Naive thymus-derived CD8-positive, alpha-beta T cell (primary cell): ENCODE measurements at regions not wholly inside any gene's neighbourhood (a gene's known extent, or its start where the extent isn't known, plus 50 kb on each side); places are given as distances from the start of the nearest gene placed in this dataset.

Experiments
- ATAC-seq, 2 donors: fragments of 150-1000 bp; cut with Tn5 transposase in 1 of 2; sonication (Bioruptor Pico), chemical (Tn5 transposase) in 1 of 2; 1 replicate in 1 of 2; 2 replicates in 1 of 2; pipeline ENCODE4 v1.10.0; 2021; ENCODE audit warnings: mild to moderate bottlenecking in 2 of 2, moderate library complexity in 2 of 2
- POLR2A ChIA-PET: fragments of 350-600 bp; sonication (Branson Sonifier 250); formaldehyde crosslinking; loops from one replicate; lab custom pipeline; 2021; ENCODE audit warnings: antibody characterized with exemption; lab: Charles Lee
- DNase-seq, 10 donors: peaks; one replicate each; pipeline versions ENCODE4 v3.0.0 to v3.0.0-alpha.2; 2020 to 2022
- H3K27ac Mint-ChIP-seq, 10 donors: one replicate each; pipeline ENCODE4 v1.8.0; 2020 to 2022; ENCODE audit warnings: mild to moderate bottlenecking in 10 of 10, mixed read lengths in 10 of 10, moderate library complexity in 4 of 10, inconsistent platforms in 1 of 10
- H3K27me3 Mint-ChIP-seq, 5 donors: one replicate each; pipeline ENCODE4 v1.8.0; 2021 to 2022; ENCODE audit warnings: mixed read lengths in 5 of 5
- H3K36me3 Mint-ChIP-seq, 3 donors: one replicate each; pipeline ENCODE4 v1.8.0; 2020 to 2022; ENCODE audit warnings: mixed read lengths in 3 of 3, mild to moderate bottlenecking in 2 of 3, inconsistent platforms in 1 of 3
- H3K4me1 Mint-ChIP-seq, 4 donors: one replicate each; pipeline ENCODE4 v1.8.0; 2021 to 2022; ENCODE audit warnings: mixed read lengths in 4 of 4
- H3K4me3 Mint-ChIP-seq, 10 donors: one replicate each; pipeline ENCODE4 v1.8.0; 2020 to 2022; ENCODE audit warnings: mild to moderate bottlenecking in 10 of 10, mixed read lengths in 10 of 10, moderate library complexity in 6 of 10, inconsistent platforms in 1 of 10
- H3K9me3 Mint-ChIP-seq, 9 donors: one replicate each; pipeline ENCODE4 v1.8.0; 2020 to 2022; ENCODE audit warnings: mixed read lengths in 9 of 9, mild to moderate bottlenecking in 3 of 9, inconsistent platforms in 1 of 9, moderate library complexity in 1 of 9

GRCh38 chr18:22550366-22550765, 132.7 kb upstream of the CTAGE1 start:
- H3K4me1 Mint-ChIP-seq, result no peaks in the 10 kb centered on the region
- H3K9me3 Mint-ChIP-seq, result peaks cover 0 to 2% (median 0%) of the 10 kb centered on the region in 9 donors
- H3K4me3 Mint-ChIP-seq, result no peak overlapping the region
- no peaks in the 10 kb centered on the region for H3K36me3 Mint-ChIP-seq
- POLR2A ChIA-PET, result no interaction called here
- DNase-seq, result no peak
- H3K27ac Mint-ChIP-seq, result no peak overlapping the region
- ATAC-seq, result no peak
- H3K27me3 Mint-ChIP-seq, result peaks cover 0 to 5% (median 2%) of the 10 kb centered on the region in 5 donors

GRCh38 chr18:22550861-22551260, 133.1 kb upstream of the CTAGE1 start:
- Mint-ChIP-seq H3K27me3 (peaks cover 0 to 5% (median 2%) of the 10 kb centered on the region in 5 donors), H3K36me3 (no peaks in the 10 kb centered on the region), H3K4me3 (no peak overlapping the region), H3K4me1 (no peaks in the 10 kb centered on the region), H3K27ac (no peak overlapping the region), H3K9me3 (peaks cover 0 to 2% (median 0%) of the 10 kb centered on the region in 9 donors)
- POLR2A ChIA-PET, result no interaction called here
- no peak for ATAC-seq
- no peak for DNase-seq

DNA sequence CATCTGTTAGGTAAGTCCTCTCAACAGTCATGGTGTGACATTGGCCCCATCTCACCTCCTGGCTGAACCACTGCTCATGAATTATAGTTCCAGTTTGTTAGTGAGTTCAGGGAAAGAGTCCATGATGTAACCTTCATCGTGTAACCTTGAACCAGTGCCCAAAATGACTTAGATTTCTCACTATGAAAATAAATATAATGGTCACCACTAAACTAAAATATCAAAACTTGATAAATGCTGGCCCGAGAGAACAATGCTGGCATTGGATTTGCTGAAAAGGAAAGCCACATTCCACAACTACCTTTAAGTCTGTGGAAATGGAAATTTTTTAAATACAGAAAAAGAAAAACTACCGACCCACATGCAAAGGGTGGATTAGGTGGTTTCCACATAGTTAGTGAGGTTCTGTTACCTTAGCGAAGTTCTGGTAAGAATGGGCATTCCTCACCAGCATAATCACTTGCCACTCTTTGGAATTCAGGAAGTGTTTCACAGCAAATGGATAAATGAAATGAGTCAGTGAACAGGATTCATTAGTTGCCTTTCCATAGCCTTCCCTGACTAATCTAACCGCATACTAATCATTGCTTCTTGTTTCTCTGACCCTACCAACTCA, 133.9 kb upstream of the CTAGE1 start:
- ATAC-seq (no peak), DNase-seq (no peak)
- POLR2A ChIA-PET, result no interaction called here
- Mint-ChIP-seq H3K4me1 (no peaks in the 10 kb centered on the region), H3K27me3 (peaks cover 2 to 8% (median 6%) of the 10 kb centered on the region in 5 donors), H3K9me3 (peaks cover 0 to 2% (median 0%) of the 10 kb centered on the region in 9 donors), H3K36me3 (no peaks in the 10 kb centered on the region), H3K27ac (no peak overlapping the region), H3K4me3 (no peak overlapping the region)

- ATAC-seq (no peak), DNase-seq (no peak)
- Mint-ChIP-seq H3K36me3 (no peaks in the 10 kb centered on the region), H3K27ac (no peak overlapping the region), H3K9me3 (peaks cover 0 to 2% (median 0%) of the 10 kb centered on the region in 9 donors), H3K27me3 (peaks cover 5 to 14% (median 12%) of the 10 kb centered on the region in 5 donors), H3K4me3 (no peak overlapping the region), H3K4me1 (no peaks in the 10 kb centered on the region)
- POLR2A ChIA-PET, result no interaction called here
Observed at GRCh38 chr18:22552254-22552653, 134.5 kb upstream of the CTAGE1 start.

DNA sequence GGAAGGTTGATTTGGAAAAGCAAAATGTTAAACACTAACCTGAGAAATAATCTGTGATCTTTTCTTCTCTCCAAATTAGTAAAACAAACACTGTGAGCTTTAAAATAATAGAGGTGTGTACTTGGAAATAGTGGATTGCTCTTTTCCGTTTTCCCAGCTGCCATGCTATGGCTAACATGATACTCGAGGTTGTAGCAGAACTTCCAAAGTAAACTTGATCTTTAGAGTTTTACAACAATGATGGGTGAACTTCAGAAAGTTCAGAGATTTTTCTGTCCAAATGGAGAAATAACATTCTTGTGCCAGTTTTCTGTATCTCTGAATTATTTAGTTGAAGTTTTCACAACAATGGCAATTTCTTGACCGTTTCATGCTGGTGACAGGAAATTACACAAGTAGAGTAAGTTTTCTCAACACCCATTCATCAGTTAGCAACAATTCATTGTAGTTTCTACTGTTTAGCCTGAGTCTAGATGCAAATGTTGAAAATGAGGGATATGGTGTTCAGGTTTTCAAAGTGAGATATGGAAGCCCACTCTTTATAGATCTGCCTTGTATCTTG, 135.3 kb upstream of the CTAGE1 start:
- Mint-ChIP-seq H3K27ac (no peak overlapping the region), H3K36me3 (peaks cover 0 to 4% (median 0%) of the 10 kb centered on the region in 3 donors), H3K4me1 (peaks cover 0 to 3% (median 0%) of the 10 kb centered on the region in 4 donors), H3K27me3 (peaks cover 12 to 21% (median 19%) of the 10 kb centered on the region in 5 donors), H3K4me3 (no peak overlapping the region), H3K9me3 (peaks cover 0 to 2% (median 0%) of the 10 kb centered on the region in 9 donors)
- ATAC-seq (no peak), DNase-seq (no peak)
- POLR2A ChIA-PET, result no interaction called here

- Mint-ChIP-seq H3K27ac (no peak overlapping the region), H3K27me3 (peaks cover 26 to 49% (median 37%) of the 10 kb centered on the region in 5 donors), H3K4me3 (no peak overlapping the region), H3K9me3 (peaks cover 0 to 2% (median 0%) of the 10 kb centered on the region in 9 donors), H3K36me3 (peaks cover 0 to 4% (median 0%) of the 10 kb centered on the region in 3 donors), H3K4me1 (peaks cover 2 to 17% (median 9%) of the 10 kb centered on the region in 4 donors)
- POLR2A ChIA-PET, result no interaction called here
- DNase-seq (no peak), ATAC-seq (no peak)
Observed at GRCh38 chr18:22556222-22557167, 138.8 kb upstream of the CTAGE1 start.

DNA sequence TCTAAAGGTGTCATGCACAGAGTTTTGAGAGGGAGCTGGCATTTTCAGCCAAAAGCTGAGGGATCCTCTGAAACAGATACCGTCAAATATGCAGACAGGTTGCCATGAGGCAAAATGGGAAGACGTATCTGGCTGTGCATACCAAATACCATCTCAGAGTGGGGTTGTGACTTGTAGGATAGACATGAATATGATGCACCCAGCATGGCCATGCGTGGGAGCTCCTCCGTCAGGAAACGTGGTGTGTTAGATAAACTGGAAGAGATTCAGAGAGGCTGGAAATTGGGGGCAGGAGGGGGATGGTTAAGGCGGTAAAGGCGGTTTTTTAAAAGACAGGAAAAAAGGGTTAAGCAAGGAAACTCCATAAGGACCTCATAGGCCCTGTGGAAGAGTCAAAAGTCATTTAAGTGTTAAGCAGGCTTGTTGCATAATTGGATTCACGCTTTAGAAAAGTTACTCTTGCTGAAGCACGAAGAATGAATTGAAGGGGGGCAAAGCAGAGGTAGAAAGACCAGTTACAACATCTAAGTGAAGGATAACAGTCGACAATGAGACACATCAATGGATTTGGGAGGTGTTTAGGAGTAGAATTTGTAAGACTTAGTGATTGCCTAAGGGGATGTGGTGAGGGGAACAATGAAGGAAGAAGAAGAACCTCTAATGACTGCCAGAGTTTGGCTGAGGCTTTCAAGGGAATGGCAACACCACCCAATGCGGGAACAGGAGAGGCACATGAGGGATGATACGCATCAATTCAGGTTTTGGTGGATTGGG, 139.6 kb upstream of the CTAGE1 start:
- POLR2A ChIA-PET, result no interaction called here
- Mint-ChIP-seq H3K27ac (no peak overlapping the region), H3K9me3 (peaks cover 0 to 2% (median 0%) of the 10 kb centered on the region in 9 donors), H3K36me3 (peaks cover 0 to 4% (median 0%) of the 10 kb centered on the region in 3 donors), H3K4me1 (peaks cover 2 to 17% (median 9%) of the 10 kb centered on the region in 4 donors), H3K27me3 (peaks cover 28 to 50% (median 38%) of the 10 kb centered on the region in 5 donors), H3K4me3 (peak overlapping the region in 2 of 10 donors; percentile 14 to 20)
- ATAC-seq, result no peak
- no peak for DNase-seq

DNA sequence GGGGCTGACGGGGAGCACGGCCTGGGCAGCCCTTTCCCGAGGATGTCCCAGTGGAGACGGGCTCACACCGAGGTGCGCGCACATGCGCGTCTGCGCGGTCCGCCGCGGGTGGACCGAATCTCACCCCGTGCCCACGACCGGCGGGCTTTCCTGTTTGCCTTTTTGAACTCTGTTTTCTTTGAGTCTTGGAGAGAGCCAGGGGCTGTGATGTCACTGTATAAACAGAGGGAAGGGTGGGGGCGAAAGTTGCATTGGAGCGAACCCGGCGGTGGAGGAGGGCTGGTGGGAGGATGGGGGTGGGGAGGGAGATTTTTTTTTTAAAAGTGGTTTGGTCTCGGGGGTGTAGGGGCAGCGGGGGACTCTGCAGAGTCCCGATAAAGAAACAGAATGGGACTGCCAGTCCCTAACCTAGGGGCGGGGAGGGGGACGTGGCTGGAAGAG, 141.2 kb upstream of the CTAGE1 start:
- peaks cover 0 to 2% (median 0%) of the 10 kb centered on the region in 9 donors for H3K9me3 Mint-ChIP-seq
- peaks cover 0 to 4% (median 0%) of the 10 kb centered on the region in 3 donors for H3K36me3 Mint-ChIP-seq
- DNase-seq, result no peak
- POLR2A ChIA-PET, result no interaction called here
- ATAC-seq, result peak in 1 of 2 donors; percentile 18
- peak overlapping the region in 8 of 10 donors; percentile 40 to 68 (median 47) for H3K4me3 Mint-ChIP-seq
- peaks cover 32 to 64% (median 46%) of the 10 kb centered on the region in 5 donors for H3K27me3 Mint-ChIP-seq
- H3K27ac Mint-ChIP-seq, result peak overlapping the region in 1 of 10 donors; percentile 13
- peaks cover 2 to 17% (median 9%) of the 10 kb centered on the region in 4 donors for H3K4me1 Mint-ChIP-seq

DNA sequence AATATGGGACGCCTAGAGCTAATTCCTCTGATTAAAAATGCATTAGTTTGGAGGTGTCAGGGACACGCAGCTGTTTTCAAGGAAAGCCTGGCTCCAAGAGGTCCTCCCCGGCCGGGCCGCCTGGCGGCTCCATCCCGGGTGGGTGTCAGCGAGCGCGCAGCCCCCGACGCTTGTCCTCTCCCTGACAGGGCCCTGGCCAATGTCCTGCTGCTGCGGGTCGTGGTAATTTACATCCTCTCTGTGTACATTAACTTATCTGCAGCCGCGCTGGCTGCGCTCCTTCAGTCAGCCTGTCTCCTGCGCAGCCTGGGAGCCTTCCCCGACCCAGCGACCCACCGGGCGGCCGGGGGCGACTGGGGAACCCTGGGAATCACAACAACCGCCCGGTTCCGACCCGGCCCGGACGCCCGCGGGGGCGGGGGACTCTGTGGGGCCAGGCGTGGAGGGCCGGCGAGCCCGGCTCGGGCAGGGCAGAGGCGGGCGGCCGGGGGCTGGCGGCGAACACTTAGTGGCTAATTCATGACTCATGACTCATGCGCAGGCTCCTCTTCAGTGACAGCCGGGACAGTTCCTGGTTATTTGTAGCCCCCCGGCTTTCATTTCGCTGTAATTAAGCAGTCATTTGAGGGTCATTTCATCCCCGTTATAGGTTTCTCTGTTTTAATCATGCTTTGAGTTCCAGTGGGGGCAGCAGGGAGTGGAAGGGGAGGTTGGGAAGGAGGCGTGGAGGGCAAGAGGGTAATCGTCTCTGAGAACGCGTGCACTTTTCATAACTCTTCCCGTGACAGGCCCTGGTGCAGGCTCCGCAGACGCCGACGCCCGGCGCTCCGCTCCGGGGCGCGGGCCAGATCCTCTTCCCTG, 141.9 kb upstream of the CTAGE1 start:
- Mint-ChIP-seq H3K27me3 (peaks cover 32 to 67% (median 49%) of the 10 kb centered on the region in 5 donors), H3K9me3 (peaks cover 0 to 1% (median 0%) of the 10 kb centered on the region in 9 donors), H3K36me3 (peaks cover 0 to 4% (median 0%) of the 10 kb centered on the region in 3 donors), H3K4me3 (peak overlapping the region; percentile 59 to 89 (median 72)), H3K27ac (peak overlapping the region in 2 of 10 donors; percentile 34 to 73), H3K4me1 (peaks cover 2 to 17% (median 9%) of the 10 kb centered on the region in 4 donors)
- ATAC-seq, result peak; percentile 40 to 69
- POLR2A ChIA-PET, result no interaction called here
- peak in 2 of 10 donors; percentile 8 to 15 for DNase-seq

DNA sequence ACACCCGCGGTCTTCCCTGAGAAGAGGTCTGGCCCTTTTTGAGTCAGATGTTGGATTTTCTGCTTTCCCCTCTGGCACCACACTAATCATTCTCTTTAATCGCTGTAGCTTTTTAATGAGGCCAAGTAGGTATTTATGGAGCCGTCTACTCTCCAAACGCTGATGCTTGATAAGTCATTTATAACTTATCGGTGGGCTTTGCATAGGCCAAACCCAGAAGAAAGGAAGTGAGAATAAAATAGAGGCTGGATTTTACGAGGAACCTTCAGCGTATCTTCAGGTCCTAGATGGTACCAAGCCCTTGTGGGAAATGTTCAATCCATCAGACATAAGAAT, 142.5 kb upstream of the CTAGE1 start:
- POLR2A ChIA-PET, result no interaction called here

DNA sequence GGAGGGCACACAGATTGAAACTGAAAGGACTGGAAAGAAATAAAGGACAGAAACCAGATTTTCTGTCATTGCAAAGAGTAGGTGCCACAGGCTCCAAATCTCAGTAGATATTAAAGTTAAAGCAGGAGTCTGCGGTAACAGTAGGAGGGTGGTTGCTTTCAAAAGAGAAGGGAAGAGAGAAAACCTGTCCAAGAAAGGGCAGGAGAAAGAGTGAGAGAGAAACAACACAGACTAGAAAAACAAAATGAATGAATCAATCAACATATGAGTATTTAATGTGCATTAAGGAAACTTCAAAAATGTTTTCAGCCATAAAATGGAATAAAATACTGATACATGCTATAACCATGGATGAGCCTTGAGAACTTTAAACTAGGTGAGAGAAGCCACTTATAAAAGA, 143.1 kb upstream of the CTAGE1 start:
- Mint-ChIP-seq H3K27ac (peak overlapping the region in 1 of 10 donors; percentile 17), H3K4me1 (peaks cover 2 to 17% (median 9%) of the 10 kb centered on the region in 4 donors), H3K4me3 (peak overlapping the region in 1 of 10 donors; percentile 69), H3K36me3 (peaks cover 0 to 4% (median 0%) of the 10 kb centered on the region in 3 donors), H3K9me3 (no peaks in the 10 kb centered on the region), H3K27me3 (peaks cover 34 to 77% (median 55%) of the 10 kb centered on the region in 5 donors)
- POLR2A ChIA-PET, result no interaction called here
- DNase-seq, result no peak
- no peak for ATAC-seq

More for the DNA sequence above, 142.5 kb upstream of the CTAGE1 start:
- Mint-ChIP-seq H3K36me3 (peaks cover 0 to 4% (median 0%) of the 10 kb centered on the region in 3 donors), H3K27ac (peak overlapping the region in 3 of 10 donors; percentile 10 to 34 (median 17)), H3K4me1 (peaks cover 2 to 17% (median 9%) of the 10 kb centered on the region in 4 donors), H3K27me3 (peaks cover 31 to 73% (median 53%) of the 10 kb centered on the region in 5 donors), H3K9me3 (no peaks in the 10 kb centered on the region), H3K4me3 (peak overlapping the region; percentile 52 to 89 (median 72))
- DNase-seq, result no peak
- no peak for ATAC-seq
